ENCODE measurements at regions not wholly inside any gene's neighbourhood (a gene's known extent, or its start where the extent isn't known, plus 50 kb on each side); places are given as distances from the start of the nearest gene placed in this dataset.
"Not testable (repeated sequence)": the region's sequence is repeated elsewhere in the genome, so short reads cannot be mapped to it uniquely, and the experiment has no call there.

DNA sequence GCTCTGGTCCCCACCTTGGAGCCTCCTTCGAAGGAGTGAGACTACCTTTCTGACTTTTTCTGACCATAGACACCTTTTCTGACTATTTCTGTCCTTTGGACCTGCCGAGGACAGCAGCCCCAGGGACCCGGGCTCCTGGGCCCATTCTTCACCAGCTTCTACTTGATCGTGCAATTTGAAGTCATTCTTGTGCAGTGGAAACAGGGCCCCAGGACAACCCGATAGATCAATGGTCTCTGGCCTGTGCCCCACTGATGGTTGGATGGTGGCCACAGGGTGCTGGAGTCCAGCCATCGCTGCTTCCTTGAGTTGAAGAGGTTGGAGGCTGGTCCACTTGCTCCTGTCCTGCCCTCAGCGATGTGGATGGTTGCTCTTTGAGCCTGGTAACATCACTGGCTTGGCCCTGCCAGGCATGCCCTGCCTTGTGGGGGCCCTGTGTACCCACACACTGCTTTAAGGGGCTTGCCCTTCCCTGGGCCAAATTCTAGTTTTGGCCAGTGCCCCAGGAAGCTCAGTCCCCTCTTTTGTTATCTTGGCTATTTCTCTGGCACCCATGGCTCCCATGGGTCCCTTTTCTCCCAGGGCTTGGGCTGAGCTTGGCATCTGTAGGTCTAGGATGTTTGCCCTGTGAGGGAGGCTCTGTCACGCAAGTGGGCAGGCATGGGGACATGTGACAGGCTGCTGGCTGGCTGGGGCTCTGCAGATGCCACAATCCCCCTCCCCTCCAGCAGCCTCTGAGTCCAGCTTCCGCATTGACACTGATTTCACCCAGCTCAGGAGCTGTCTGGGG lies 375.6 kb upstream of the NUPR2 start:
- H3K27me3 ChIP-seq (replicated peaks), result no peaks in the 10 kb centered on the region
- H3K4me1 ChIP-seq (replicated peaks), result no peaks in the 10 kb centered on the region
- no peak overlapping the region for H3K27ac ChIP-seq
- no peaks in the 10 kb centered on the region for H3K9me3 ChIP-seq (replicated peaks)
- no peak overlapping the region for H3K4me3 ChIP-seq
- no peaks in the 10 kb centered on the region for H3K36me3 ChIP-seq
- no peak for DNase-seq (ENCODE audit: low read depth in 1 of 2, low spot score in 2 of 2)

DNA sequence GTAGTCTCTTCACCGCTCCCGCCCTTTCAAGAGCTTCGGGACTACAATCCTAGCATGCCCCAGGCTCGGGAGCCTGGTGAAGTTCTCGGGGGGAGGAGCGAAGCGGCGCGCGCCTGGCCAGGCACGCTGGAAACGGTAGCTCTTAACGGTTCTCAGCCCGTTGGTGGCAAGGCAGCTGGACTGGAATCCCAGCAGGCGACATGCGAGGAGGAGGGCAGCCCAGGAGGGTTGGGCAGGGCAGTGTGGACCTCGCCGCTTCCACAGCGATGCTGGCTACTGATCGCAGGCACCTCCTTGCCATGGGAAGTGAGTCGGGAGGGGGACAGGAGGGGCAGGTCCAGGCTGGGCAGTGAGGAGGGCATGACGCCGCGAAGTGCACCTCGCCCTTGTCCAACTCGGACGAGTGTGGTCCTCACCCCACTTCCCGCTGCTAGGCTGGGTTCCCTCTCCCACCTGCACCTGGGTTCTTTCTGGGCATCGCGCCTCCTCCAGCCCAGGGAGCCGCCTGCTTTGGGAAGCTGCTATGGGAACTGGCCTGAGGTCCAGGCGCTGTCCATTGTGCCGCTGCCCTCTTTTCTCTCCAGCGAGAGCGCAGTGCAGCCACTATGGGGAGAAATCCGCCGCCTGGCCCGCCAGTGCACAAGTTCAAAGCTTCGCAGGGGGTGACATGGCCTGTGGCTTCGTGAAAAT lies 367.8 kb upstream of the NUPR2 start:
- H3K36me3 ChIP-seq, result no peaks in the 10 kb centered on the region
- DNase-seq (ENCODE audit: low read depth in 1 of 2, low spot score in 2 of 2), result no peak

DNA sequence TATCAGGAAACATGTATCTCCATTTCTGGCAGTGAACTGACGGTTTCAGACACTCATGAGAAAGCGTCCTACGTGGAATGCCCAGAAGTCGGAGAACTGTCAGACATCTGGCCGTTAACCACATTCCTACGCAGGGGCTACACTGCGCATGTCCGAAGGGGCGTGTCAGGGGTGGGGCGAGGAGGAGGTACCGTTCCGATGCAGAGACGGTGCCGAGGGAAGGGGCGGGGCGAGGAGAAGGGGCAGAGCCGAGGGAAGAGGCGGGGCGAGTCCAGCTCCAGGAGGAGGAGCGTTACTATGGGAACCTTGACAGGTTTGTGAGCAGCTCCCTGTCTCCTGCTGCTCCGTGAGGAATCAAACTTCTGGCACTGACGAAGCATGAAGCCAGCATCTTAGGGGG lies 366.9 kb upstream of the NUPR2 start:
- H3K4me3 ChIP-seq, result no peak overlapping the region
- H3K27me3 ChIP-seq (replicated peaks), result no peaks in the 10 kb centered on the region
- DNase-seq (ENCODE audit: low read depth in 1 of 2, low spot score in 2 of 2), result no peak
- H3K9me3 ChIP-seq (replicated peaks), result no peaks in the 10 kb centered on the region
- H3K36me3 ChIP-seq, result no peaks in the 10 kb centered on the region
- H3K27ac ChIP-seq, result no peak overlapping the region
- H3K4me1 ChIP-seq (replicated peaks), result no peaks in the 10 kb centered on the region

More for the DNA sequence above, 367.8 kb upstream of the NUPR2 start:
- Histone ChIP-seq H3K9me3 (replicated peaks) (no peaks in the 10 kb centered on the region), H3K4me1 (replicated peaks) (no peaks in the 10 kb centered on the region), H3K4me3 (no peak overlapping the region), H3K27me3 (replicated peaks) (no peaks in the 10 kb centered on the region), H3K27ac (no peak overlapping the region)

DNA sequence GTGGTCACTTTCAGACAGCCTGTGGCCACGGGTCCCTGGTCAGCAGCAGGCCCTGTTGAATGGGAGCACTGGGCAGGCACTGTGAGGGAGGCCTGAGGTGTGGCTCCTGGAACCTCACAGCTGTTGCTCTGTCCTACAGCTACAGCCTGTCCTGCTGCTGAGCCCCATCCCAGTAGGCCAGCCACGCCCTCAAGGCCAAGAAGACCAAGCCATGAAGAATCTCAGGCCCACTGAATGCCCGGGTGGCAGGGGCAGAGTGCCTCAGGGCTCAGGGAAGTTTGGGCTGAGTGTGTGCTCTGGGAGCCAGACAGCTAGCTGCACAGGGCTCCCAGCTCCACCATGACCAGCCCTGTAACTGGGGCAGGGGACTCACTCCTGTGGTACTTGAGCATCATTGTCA lies 363.5 kb upstream of the NUPR2 start:
- Histone ChIP-seq H3K9me3 (replicated peaks) (no peaks in the 10 kb centered on the region), H3K27ac (no peak overlapping the region), H3K27me3 (replicated peaks) (no peaks in the 10 kb centered on the region), H3K36me3 (no peaks in the 10 kb centered on the region), H3K4me1 (replicated peaks) (no peaks in the 10 kb centered on the region), H3K4me3 (no peak overlapping the region)
- DNase-seq (ENCODE audit: low read depth in 1 of 2, low spot score in 2 of 2), result no peak

DNA sequence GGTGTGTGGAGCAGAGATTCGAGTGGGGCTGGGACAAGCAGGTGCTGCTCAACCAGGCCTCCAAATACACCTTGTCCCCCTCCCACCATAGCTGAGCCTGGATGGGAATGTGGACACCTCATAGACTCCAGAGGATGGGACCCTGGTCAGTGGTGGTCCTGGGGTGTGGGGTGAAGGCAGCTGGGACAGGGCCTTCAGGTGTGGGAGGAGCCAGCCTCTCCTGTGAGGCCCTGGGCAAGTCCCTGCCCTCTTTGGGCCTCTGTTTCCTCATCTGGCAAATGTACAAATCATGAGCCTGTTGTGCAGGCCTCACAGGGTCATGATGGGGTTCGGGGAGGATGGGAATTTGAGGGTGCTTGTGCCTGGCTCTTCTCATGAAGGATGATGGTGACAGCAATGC lies 362.9 kb upstream of the NUPR2 start:
- H3K27ac ChIP-seq, result no peak overlapping the region
- H3K4me3 ChIP-seq, result no peak overlapping the region
- no peaks in the 10 kb centered on the region for H3K9me3 ChIP-seq (replicated peaks)
- no peaks in the 10 kb centered on the region for H3K27me3 ChIP-seq (replicated peaks)
- no peaks in the 10 kb centered on the region for H3K36me3 ChIP-seq
- no peak for DNase-seq (ENCODE audit: low read depth in 1 of 2, low spot score in 2 of 2)
- H3K4me1 ChIP-seq (replicated peaks), result no peaks in the 10 kb centered on the region

DNA sequence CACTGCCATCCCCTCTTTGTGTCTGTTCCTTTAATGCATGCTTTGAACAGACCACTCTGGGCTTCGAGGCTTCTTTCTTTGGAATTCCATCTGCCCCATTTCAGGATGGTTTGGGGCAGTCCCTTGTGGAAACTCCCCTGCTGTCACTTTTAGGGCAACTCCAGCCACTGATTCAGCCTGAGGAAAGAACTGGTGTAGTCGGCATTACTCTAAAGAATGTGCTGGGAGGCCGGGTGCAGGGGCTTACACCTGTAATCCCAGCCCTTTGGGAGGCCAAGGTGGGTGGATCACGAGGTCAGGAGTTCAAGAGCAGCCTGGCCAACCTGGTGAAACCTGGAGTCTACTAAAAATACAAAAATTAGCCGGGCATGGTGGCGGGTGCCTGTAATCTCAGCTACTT lies 358.1 kb upstream of the NUPR2 start:
- no peak overlapping the region for H3K4me3 ChIP-seq
- H3K27ac ChIP-seq, result no peak overlapping the region
- no peaks in the 10 kb centered on the region for H3K27me3 ChIP-seq (replicated peaks)
- no peaks in the 10 kb centered on the region for H3K36me3 ChIP-seq
- DNase-seq (ENCODE audit: low read depth in 1 of 2, low spot score in 2 of 2), result no peak
- H3K9me3 ChIP-seq (replicated peaks), result 0 out of 2 replicates have a peak, but pooled peaks cover 3% of the 10 kb centered on the region
- H3K4me1 ChIP-seq (replicated peaks), result no peaks in the 10 kb centered on the region

DNA sequence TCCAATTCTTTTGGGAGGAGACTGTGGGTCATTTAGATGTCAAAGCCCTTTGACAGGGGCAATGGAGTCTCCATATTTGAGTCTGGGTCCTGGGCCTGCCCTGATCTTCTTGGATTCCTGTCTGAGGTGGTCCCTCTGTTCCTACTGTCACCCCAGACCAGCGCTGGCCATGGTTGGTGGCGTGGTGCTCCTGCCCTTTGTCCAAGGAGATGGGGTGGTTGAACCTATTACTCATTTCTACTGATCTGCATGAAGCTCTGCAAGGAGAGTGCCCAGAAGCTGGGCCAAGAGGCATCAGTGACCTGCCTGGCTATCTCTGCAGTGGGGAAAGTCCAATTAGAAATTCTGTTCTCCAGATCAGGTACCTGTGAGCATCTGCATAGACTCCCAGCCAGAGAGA lies 355.6 kb upstream of the NUPR2 start:
- no peak for DNase-seq (ENCODE audit: low read depth in 1 of 2, low spot score in 2 of 2)
- Histone ChIP-seq H3K4me3 (no peak overlapping the region), H3K27me3 (replicated peaks) (no peaks in the 10 kb centered on the region), H3K27ac (no peak overlapping the region), H3K9me3 (replicated peaks) (0 out of 2 replicates have a peak, but pooled peaks cover 3% of the 10 kb centered on the region), H3K4me1 (replicated peaks) (no peaks in the 10 kb centered on the region), H3K36me3 (no peaks in the 10 kb centered on the region)

DNA sequence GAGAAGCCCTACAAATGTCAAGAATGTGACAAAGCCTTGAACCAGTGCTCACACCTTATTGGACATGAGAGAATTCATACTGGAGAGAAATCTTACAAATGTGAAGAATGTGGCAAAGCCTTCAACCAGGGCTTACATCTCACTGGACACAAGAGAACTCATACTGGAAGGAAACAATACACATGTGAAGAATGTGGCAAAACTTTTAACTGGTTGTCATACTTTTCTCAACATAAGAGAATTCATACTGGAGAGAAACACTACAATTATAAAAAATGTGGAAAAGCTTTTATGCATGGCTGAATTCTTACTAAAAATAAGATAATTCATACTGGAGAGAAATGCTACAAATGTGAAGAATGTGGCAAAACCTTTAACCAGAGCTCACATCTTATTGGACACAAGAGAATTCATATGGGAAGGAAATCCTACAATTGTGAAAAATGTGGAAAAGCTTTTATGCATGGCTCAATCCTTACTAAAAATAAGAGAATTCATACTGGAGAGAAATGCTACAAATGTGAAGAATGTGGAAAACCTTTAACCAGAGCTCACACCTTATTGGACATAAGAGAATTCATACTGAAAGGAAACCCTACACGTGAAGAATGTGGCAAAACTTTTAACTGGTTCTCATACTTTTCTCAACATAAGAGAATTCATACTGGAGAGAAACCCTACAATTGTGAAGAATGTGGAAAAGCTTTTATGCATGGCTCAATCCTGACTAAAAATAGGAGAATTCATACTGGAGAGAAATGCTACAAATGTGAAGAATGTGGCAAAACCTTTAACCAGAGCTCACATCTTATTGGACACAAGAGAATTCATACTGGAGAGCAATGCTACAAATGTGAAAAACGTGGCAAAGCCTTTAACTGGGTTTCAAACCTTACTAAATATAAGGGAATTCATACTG lies 350.6 kb upstream of the NUPR2 start:
- H3K27ac ChIP-seq; DNase-seq (ENCODE audit: low read depth in 1 of 2, low spot score in 2 of 2); H3K4me3 ChIP-seq; H3K4me1 ChIP-seq (replicated peaks); H3K9me3 ChIP-seq (replicated peaks); H3K36me3 ChIP-seq; H3K27me3 ChIP-seq (replicated peaks): not testable (repeated sequence)

DNA sequence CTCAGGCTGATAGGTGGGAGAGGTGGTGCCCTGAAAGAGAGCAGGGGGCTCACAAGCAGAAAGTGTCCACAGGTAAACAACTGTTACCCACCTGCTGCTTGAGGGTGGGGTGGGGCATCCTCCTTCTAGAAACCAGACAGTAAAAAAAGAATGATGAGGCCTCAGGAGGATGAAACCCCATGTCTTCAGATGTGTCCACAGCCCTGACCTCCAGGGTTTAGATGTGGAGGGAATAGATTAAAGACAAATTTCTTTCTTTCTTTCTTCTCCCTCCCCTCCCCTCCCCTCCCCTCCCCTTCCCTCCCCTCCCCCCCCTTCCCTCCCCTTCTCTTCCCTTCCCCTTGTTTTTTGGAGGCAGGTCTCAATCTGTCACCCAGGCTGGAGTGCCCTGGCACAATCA lies 333.5 kb upstream of the NUPR2 start:
- no peaks in the 10 kb centered on the region for H3K36me3 ChIP-seq
- no peaks in the 10 kb centered on the region for H3K4me1 ChIP-seq (replicated peaks)
- H3K9me3 ChIP-seq (replicated peaks), result peaks cover 10% of the 10 kb centered on the region
- no peak overlapping the region for H3K27ac ChIP-seq
- H3K27me3 ChIP-seq (replicated peaks), result no peaks in the 10 kb centered on the region
- DNase-seq (ENCODE audit: low read depth in 1 of 2, low spot score in 2 of 2), result no peak
- H3K4me3 ChIP-seq, result no peak overlapping the region

DNA sequence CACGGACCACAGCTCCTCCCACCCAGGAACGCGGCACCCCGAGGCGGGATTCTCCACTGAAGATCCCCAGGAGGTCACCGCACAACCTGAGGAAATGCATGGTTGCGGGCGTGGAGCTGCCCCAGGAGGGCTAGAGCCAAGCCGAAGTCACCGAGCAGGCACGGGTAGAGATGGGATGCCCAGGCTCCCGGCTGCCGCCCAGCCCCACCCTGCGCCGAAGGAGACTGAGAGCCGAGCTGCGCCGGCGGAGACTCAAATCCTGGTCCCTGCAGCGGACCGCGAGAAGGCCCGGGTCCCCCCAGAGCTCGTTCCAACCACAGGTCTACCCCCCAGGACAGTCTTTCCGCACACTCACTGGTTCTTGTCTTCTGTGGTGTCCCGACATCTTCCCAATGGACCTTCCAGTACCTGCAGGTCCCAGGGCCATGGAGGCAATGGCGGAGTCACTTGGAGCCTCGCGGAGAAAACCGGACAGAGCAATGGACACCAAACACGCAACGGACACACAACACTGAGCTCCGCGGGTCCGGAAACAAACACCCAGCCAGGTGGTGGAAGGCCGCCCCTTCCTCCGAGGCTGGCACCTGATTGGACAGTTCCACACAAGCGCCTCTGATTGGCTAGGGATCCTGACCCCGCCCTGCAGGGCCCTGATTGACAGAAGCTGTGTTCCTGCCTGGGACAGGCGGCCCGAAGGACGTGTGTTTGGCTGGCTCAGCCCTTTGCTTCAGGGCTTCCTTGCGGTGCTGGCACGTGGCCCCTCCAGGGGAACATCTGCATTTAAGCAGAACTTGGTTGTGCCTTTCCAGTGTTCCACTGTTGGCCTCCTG lies 331.9 kb upstream of the NUPR2 start:
- no peak for DNase-seq (ENCODE audit: low read depth in 1 of 2, low spot score in 2 of 2)
- H3K27me3 ChIP-seq (replicated peaks), result no peaks in the 10 kb centered on the region
- no peaks in the 10 kb centered on the region for H3K36me3 ChIP-seq
- no peak overlapping the region for H3K4me3 ChIP-seq
- no peaks in the 10 kb centered on the region for H3K4me1 ChIP-seq (replicated peaks)
- H3K27ac ChIP-seq, result no peak overlapping the region
- H3K9me3 ChIP-seq (replicated peaks), result peaks cover 10% of the 10 kb centered on the region; the same call in 1 of the 2 replicates

DNA sequence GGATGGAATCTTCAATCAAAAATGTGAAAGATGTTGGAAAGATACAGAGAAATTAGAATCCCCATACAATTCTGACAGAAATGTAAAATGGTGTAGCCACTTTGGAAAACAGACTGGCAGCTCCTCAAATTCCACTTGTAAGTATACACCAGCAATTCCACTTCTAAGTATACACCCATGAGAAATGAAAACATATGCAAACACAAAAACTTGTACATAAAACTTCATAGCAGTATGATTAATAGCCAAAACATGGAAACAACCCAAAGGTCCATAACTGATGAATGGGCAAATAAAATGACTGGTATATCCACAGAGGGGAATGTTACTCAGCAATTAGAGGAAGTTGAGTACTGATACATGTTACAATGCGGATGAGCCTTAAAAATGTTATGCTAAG lies 304.3 kb upstream of the NUPR2 start:
- not testable (repeated sequence) for H3K4me1 ChIP-seq (replicated peaks); DNase-seq (ENCODE audit: low read depth in 1 of 2, low spot score in 2 of 2); H3K9me3 ChIP-seq (replicated peaks); H3K4me3 ChIP-seq; H3K27me3 ChIP-seq (replicated peaks); H3K36me3 ChIP-seq; H3K27ac ChIP-seq

DNA sequence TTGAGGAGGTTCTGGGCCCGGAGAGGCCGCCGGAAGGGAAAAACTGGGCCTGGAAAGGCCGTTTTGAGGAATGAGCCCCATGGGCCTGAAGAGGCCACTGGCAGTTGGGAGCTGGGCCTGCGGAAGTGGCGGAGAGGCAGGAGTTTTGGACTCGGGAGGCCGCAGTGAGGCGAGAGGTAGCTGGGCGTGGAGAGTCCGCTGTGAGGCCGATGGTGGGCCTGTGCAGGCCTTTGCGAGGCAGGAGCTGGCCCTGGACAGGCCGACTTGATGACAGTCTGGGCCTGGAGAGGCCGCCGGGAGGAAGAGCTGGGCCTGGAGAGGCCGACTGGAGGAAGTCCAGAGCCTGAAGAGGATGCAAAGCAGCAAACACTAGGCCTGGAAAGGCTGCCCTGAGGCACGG lies 259.0 kb upstream of the NUPR2 start:
- Histone ChIP-seq H3K9me3 (replicated peaks) (peaks cover 2% of the 10 kb centered on the region; the same call in 1 of the 2 replicates), H3K36me3 (no peaks in the 10 kb centered on the region), H3K4me3 (no peak overlapping the region), H3K27ac (no peak overlapping the region), H3K27me3 (replicated peaks) (no peaks in the 10 kb centered on the region), H3K4me1 (replicated peaks) (no peaks in the 10 kb centered on the region)
- DNase-seq (ENCODE audit: low read depth in 1 of 2, low spot score in 2 of 2), result no peak

DNA sequence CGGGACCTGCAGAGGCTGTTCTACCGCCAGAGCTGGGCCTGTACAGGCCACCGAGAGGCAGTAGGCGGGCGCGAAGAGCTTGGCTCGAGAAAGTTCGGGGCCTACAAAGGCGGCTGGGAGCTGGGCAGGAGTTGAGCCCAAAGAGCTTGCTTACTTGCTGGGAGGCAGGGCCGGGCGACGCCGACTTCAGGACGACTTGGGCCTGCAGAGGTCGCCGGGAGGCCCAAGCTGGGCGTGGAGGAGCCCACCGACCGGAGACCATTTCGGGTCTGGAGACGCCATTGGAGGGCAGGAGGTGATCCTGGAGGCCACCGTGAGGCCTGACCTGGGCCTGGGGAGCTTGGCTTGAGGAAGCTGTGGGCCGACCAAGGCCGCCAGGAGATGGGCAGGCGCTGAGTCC lies 258.4 kb upstream of the NUPR2 start:
- H3K27me3 ChIP-seq (replicated peaks); H3K27ac ChIP-seq; DNase-seq (ENCODE audit: low read depth in 1 of 2, low spot score in 2 of 2); H3K36me3 ChIP-seq; H3K9me3 ChIP-seq (replicated peaks); H3K4me1 ChIP-seq (replicated peaks); H3K4me3 ChIP-seq: not testable (repeated sequence)
